Left ventricle myocardium inferior (tissue), 1 donor: ENCODE measurements at regions not wholly inside any gene's neighbourhood (a gene's known extent, or its start where the extent isn't known, plus 50 kb on each side); places are given as distances from the start of the nearest gene placed in this dataset.

ENCODE experiments used
- DNase-seq: peaks from one replicate; pipeline ENCODE4 v3.0.0-alpha.2; 2020
- H3K27ac ChIP-seq: fragments of 200-600 bp; replicated peaks from 2 replicates; pipeline ENCODE4 v1.8.0; 2021
- H3K27me3 ChIP-seq: fragments of 200-600 bp; 2 replicates; pipeline ENCODE4 v1.8.0; 2021; ENCODE audit warnings: low read depth
- H3K36me3 ChIP-seq: fragments of 200-600 bp; 2 replicates; pipeline ENCODE4 v1.8.0; 2021
- H3K4me1 ChIP-seq: fragments of 200-600 bp; 2 replicates; pipeline ENCODE4 v1.8.0; 2021
- H3K4me3 ChIP-seq: fragments of 200-600 bp; 2 replicates; pipeline ENCODE4 v1.8.0; 2021; ENCODE audit warnings: mild to moderate bottlenecking, moderate library complexity
- H3K9me3 ChIP-seq: fragments of 200-600 bp; replicated peaks from 2 replicates; pipeline ENCODE4 v1.8.0; 2021
- intact Hi-C: fragments of 100-400 bp; cut with micrococcal nuclease; formaldehyde crosslinking; loops from one replicate; pipeline ENCODE4 v1.11.0; 2022
- TF ChIP-seq, protein P1 (sequence below): fragments of 200-600 bp; IDR thresholded peaks from 2 replicates; pipeline ENCODE4 v1.8.0; 2021; ENCODE audit warnings: antibody characterized with exemption, mild to moderate bottlenecking, borderline replicate concordance
- donor health status: DM: no; HTN: yes; CAD: no; lungs with severe emphysema.

- no peak for DNase-seq
- intact Hi-C loops: no loop called here
- Histone ChIP-seq H3K4me3 (no peak overlapping the region), H3K9me3 (peaks cover 21% of the 10 kb centered on the region), H3K36me3 (no peaks in the 10 kb centered on the region), H3K27me3 (peaks cover 4% of the 10 kb centered on the region), H3K27ac (no peak overlapping the region), H3K4me1 (no peaks in the 10 kb centered on the region)
- TF ChIP-seq, protein P1, sequence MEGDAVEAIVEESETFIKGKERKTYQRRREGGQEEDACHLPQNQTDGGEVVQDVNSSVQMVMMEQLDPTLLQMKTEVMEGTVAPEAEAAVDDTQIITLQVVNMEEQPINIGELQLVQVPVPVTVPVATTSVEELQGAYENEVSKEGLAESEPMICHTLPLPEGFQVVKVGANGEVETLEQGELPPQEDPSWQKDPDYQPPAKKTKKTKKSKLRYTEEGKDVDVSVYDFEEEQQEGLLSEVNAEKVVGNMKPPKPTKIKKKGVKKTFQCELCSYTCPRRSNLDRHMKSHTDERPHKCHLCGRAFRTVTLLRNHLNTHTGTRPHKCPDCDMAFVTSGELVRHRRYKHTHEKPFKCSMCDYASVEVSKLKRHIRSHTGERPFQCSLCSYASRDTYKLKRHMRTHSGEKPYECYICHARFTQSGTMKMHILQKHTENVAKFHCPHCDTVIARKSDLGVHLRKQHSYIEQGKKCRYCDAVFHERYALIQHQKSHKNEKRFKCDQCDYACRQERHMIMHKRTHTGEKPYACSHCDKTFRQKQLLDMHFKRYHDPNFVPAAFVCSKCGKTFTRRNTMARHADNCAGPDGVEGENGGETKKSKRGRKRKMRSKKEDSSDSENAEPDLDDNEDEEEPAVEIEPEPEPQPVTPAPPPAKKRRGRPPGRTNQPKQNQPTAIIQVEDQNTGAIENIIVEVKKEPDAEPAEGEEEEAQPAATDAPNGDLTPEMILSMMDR: no peak
Observed at GRCh38 chr4:189341881-189342280, 598.8 kb upstream of the FRG1 start.

- intact Hi-C loops: no loop called here
- Histone ChIP-seq H3K27ac (no peak overlapping the region), H3K36me3 (no peaks in the 10 kb centered on the region), H3K9me3 (no peaks in the 10 kb centered on the region), H3K27me3 (no peaks in the 10 kb centered on the region), H3K4me1 (no peaks in the 10 kb centered on the region), H3K4me3 (no peak overlapping the region)
- DNase-seq: no peak
- TF ChIP-seq, protein P1: no peak
Observed at GRCh38 chr4:189355590-189355989, 585.1 kb upstream of the FRG1 start.

- DNase-seq: no peak
- Histone ChIP-seq H3K4me3 (no peak overlapping the region), H3K36me3 (no peaks in the 10 kb centered on the region), H3K27ac (no peak overlapping the region), H3K27me3 (no peaks in the 10 kb centered on the region), H3K4me1 (no peaks in the 10 kb centered on the region), H3K9me3 (no peaks in the 10 kb centered on the region)
- intact Hi-C loops: no loop called here
- TF ChIP-seq, protein P1: no peak
Observed at GRCh38 chr4:189362364-189362763, 578.3 kb upstream of the FRG1 start.

- TF ChIP-seq, protein P1: no peak
Observed at GRCh38 chr4:189364032-189364449, 576.6 kb upstream of the FRG1 start.

GRCh38 chr4:189365451-189365850 lies 575.2 kb upstream of the FRG1 start:
- H3K27ac ChIP-seq: no peak overlapping the region
- DNase-seq: no peak
- intact Hi-C loops: no loop called here
- H3K9me3 ChIP-seq: no peaks in the 10 kb centered on the region
- TF ChIP-seq, protein P1: no peak
- H3K4me1 ChIP-seq: no peaks in the 10 kb centered on the region
- no peaks in the 10 kb centered on the region for H3K27me3 ChIP-seq
- no peaks in the 10 kb centered on the region for H3K36me3 ChIP-seq
- no peak overlapping the region for H3K4me3 ChIP-seq

More at GRCh38 chr4:189364032-189364449, 576.6 kb upstream of the FRG1 start:
- Histone ChIP-seq H3K27ac (no peak overlapping the region), H3K4me1 (no peaks in the 10 kb centered on the region), H3K36me3 (no peaks in the 10 kb centered on the region), H3K9me3 (no peaks in the 10 kb centered on the region), H3K4me3 (no peak overlapping the region), H3K27me3 (no peaks in the 10 kb centered on the region)
- no peak for DNase-seq
- intact Hi-C loops: no loop called here

GRCh38 chr4:189367832-189368231 lies 572.8 kb upstream of the FRG1 start:
- no peaks in the 10 kb centered on the region for H3K27me3 ChIP-seq
- no peaks in the 10 kb centered on the region for H3K36me3 ChIP-seq
- H3K27ac ChIP-seq: no peak overlapping the region
- intact Hi-C loops: no loop called here
- DNase-seq: no peak
- no peaks in the 10 kb centered on the region for H3K4me1 ChIP-seq
- no peaks in the 10 kb centered on the region for H3K9me3 ChIP-seq
- H3K4me3 ChIP-seq: no peak overlapping the region
- TF ChIP-seq, protein P1: no peak
